Panc1 (cell line): ENCODE measurements at regions not wholly inside any gene's neighbourhood (a gene's known extent, or its start where the extent isn't known, plus 50 kb on each side); places are given as distances from the start of the nearest gene placed in this dataset.

Experiments used
- SIN3A ChIP-seq: IDR thresholded peaks from 2 replicates; pipeline ENCODE4 v1.6.1; 2012; ENCODE audit warnings: low read depth, mild to moderate bottlenecking, low read length, moderate library complexity, borderline replicate concordance; ENCODE audit not compliant: insufficient read depth
- TF ChIP-seq, protein P1 (sequence below): fragments of 450-650 bp; IDR thresholded peaks from 2 replicates; pipeline ENCODE4 v1.5.1; 2017; ENCODE audit warnings: mild to moderate bottlenecking
- TF ChIP-seq, protein P2 (sequence below), 2 experiments: IDR thresholded peaks; 2 replicates each; pipeline ENCODE4 v1.6.1; 2011 to 2012; ENCODE audit warnings: low read depth in 2 of 2, control low read depth in 1 of 2, low read length in 1 of 2, mild to moderate bottlenecking in 1 of 2, moderate library complexity in 1 of 2; ENCODE audit not compliant: insufficient read depth in 1 of 2

DNA sequence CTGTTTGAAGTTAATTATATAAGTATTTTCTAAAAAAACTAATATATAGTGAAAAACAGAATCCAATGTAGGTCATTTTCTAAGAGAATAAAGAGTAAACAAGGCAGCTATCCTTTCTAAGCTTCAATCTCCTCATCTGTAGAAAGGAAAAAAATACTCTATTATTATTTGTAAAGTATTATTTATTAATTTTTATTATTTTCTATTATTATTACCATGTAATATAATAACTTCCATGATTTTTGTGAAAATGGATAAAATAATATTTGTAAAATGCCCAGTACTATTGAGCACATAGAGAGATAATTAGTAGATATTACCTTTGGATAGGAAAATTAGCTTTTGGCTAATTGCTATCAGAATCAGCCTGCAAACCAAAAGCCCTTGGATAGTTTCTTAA lies 684.4 kb downstream of the MTRR start:
- TF ChIP-seq, protein P1, sequence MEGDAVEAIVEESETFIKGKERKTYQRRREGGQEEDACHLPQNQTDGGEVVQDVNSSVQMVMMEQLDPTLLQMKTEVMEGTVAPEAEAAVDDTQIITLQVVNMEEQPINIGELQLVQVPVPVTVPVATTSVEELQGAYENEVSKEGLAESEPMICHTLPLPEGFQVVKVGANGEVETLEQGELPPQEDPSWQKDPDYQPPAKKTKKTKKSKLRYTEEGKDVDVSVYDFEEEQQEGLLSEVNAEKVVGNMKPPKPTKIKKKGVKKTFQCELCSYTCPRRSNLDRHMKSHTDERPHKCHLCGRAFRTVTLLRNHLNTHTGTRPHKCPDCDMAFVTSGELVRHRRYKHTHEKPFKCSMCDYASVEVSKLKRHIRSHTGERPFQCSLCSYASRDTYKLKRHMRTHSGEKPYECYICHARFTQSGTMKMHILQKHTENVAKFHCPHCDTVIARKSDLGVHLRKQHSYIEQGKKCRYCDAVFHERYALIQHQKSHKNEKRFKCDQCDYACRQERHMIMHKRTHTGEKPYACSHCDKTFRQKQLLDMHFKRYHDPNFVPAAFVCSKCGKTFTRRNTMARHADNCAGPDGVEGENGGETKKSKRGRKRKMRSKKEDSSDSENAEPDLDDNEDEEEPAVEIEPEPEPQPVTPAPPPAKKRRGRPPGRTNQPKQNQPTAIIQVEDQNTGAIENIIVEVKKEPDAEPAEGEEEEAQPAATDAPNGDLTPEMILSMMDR: no peak
- no peak for TF ChIP-seq SIN3A
- TF ChIP-seq, protein P2, sequence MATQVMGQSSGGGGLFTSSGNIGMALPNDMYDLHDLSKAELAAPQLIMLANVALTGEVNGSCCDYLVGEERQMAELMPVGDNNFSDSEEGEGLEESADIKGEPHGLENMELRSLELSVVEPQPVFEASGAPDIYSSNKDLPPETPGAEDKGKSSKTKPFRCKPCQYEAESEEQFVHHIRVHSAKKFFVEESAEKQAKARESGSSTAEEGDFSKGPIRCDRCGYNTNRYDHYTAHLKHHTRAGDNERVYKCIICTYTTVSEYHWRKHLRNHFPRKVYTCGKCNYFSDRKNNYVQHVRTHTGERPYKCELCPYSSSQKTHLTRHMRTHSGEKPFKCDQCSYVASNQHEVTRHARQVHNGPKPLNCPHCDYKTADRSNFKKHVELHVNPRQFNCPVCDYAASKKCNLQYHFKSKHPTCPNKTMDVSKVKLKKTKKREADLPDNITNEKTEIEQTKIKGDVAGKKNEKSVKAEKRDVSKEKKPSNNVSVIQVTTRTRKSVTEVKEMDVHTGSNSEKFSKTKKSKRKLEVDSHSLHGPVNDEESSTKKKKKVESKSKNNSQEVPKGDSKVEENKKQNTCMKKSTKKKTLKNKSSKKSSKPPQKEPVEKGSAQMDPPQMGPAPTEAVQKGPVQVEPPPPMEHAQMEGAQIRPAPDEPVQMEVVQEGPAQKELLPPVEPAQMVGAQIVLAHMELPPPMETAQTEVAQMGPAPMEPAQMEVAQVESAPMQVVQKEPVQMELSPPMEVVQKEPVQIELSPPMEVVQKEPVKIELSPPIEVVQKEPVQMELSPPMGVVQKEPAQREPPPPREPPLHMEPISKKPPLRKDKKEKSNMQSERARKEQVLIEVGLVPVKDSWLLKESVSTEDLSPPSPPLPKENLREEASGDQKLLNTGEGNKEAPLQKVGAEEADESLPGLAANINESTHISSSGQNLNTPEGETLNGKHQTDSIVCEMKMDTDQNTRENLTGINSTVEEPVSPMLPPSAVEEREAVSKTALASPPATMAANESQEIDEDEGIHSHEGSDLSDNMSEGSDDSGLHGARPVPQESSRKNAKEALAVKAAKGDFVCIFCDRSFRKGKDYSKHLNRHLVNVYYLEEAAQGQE (IDR thresholded peaks at IDR 0.05; ENCODE audit: insufficient read depth in 1 of 2, low read depth in 2 of 2, low read length in 1 of 2): no peak
